ENCODE measurements at regions not wholly inside any gene's neighbourhood (a gene's known extent, or its start where the extent isn't known, plus 50 kb on each side); places are given as distances from the start of the nearest gene placed in this dataset.
"Not testable (repeated sequence)": the region's sequence is repeated elsewhere in the genome, so short reads cannot be mapped to it uniquely, and the experiment has no call there.

DNA sequence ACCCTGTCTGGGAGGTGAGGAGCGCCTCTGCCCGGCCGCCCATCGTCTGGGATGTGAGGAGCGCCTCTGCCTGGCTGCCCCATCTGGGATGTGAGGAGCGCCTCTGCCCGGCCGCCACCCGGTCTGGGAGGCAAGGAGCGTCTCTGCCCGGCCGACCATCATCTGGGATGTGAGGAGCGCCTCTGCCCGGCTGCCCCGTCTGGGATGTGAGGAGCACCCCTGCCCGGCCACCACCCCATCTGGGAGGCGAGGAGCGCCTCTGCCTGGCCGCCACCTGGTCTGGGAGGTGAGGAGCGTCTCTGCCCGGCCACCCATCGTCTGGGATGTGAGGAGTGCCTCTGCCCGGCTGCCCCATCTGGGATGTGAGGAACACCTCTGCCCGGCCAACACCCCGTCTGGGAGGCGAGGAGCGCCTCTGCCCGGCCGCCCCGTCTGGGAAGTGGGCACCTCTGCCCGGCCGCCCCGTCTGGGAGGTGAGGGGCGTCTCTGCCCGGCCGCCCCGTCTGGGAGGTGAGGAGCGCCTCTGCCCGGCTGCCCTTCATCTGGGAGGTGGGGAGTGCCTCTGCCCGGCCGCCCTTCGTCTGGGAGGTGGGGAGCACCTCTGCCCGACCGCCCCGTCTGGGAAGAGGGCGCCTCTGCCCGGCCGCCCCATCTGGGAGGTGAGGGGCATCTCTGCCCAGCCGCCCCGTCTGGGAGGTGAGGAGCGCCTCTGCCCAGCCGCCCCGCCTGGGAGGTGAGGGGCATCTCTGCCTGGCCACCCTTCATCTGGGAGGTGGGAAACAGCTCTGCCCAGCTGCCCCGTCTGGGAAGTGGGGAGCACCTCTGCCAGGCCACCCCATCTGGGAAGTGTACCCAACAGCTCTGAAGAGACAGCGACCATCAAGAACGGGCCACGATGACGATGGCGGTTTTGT lies 399.7 kb downstream of the CAAP1 start:
- TF ChIP-seq, protein P1, sequence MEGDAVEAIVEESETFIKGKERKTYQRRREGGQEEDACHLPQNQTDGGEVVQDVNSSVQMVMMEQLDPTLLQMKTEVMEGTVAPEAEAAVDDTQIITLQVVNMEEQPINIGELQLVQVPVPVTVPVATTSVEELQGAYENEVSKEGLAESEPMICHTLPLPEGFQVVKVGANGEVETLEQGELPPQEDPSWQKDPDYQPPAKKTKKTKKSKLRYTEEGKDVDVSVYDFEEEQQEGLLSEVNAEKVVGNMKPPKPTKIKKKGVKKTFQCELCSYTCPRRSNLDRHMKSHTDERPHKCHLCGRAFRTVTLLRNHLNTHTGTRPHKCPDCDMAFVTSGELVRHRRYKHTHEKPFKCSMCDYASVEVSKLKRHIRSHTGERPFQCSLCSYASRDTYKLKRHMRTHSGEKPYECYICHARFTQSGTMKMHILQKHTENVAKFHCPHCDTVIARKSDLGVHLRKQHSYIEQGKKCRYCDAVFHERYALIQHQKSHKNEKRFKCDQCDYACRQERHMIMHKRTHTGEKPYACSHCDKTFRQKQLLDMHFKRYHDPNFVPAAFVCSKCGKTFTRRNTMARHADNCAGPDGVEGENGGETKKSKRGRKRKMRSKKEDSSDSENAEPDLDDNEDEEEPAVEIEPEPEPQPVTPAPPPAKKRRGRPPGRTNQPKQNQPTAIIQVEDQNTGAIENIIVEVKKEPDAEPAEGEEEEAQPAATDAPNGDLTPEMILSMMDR (conservative IDR thresholded peaks at IDR 0.05; ENCODE audit: low read length): not testable (repeated sequence)
- TF ChIP-seq EZH2phosphoT487 (IDR thresholded peaks at IDR 0.05; ENCODE audit: borderline replicate concordance): not testable (repeated sequence)
